A549 (cell line): ENCODE measurements at regions not wholly inside any gene's neighbourhood (a gene's known extent, or its start where the extent isn't known, plus 50 kb on each side); places are given as distances from the start of the nearest gene placed in this dataset.

ENCODE experiments used
- CBX2 ChIP-seq: fragments of 200-600 bp; sonication (generic); IDR thresholded peaks from 2 replicates; pipeline ENCODE4 v1.6.1; 2016; ENCODE audit warnings: low read depth, mild to moderate bottlenecking, borderline replicate concordance
- CEBPB ChIP-seq, 2 experiments: fragments of >200 bp in 1 of 2; sonication (Bioruptor Twin) in 1 of 2; formaldehyde crosslinking in 1 of 2; IDR thresholded peaks; 2 replicates each; pipeline ENCODE4 v1.6.1; 2012 to 2016
- CTCF ChIP-seq: fragments of >200 bp; sonication (Bioruptor Twin); formaldehyde crosslinking; IDR thresholded peaks from 3 replicates; pipeline ENCODE4 v1.5.1; 2016
- EP300 ChIP-seq, 2 experiments: fragments of >200 bp; sonication (Bioruptor Twin); formaldehyde crosslinking; IDR thresholded peaks; 2 replicates in 1 of 2; 3 replicates in 1 of 2; pipeline ENCODE4 v1.6.1; 2016 to 2017
- FOSL2 ChIP-seq, 2 experiments: fragments of 450-650 bp in 1 of 2; fragments of >200 bp in 1 of 2; sonication (Bioruptor Twin) in 1 of 2; formaldehyde crosslinking; IDR thresholded peaks; 2 replicates each; pipeline versions ENCODE4 v1.5.0 to v1.6.1; 2016 to 2020; ENCODE audit warnings: mild to moderate bottlenecking in 1 of 2, moderate library complexity in 1 of 2
- POLR2A ChIP-seq: IDR thresholded peaks from 2 replicates; pipeline ENCODE4 v1.6.1; 2012; ENCODE audit warnings: mild to moderate bottlenecking, low read length
- SMC3 ChIP-seq: fragments of >200 bp; sonication (Bioruptor Twin); formaldehyde crosslinking; IDR thresholded peaks from 3 replicates; pipeline ENCODE4 v1.6.1; 2018; ENCODE audit warnings: inconsistent platforms
- ZFP36 ChIP-seq: fragments of 450-650 bp; IDR thresholded peaks from 2 replicates; pipeline ENCODE4 v1.6.1; 2014; ENCODE audit warnings: borderline replicate concordance; ENCODE audit not compliant: partially characterized antibody

GRCh38 chr17:11029791-11030190 lies 191.9 kb upstream of the PIRT start:
- TF ChIP-seq ZFP36, result no peak
- TF ChIP-seq POLR2A, result no peak
- TF ChIP-seq CTCF, result no peak
- no peak for TF ChIP-seq EP300 (IDR thresholded peaks at IDR 0.05)
- no peak for TF ChIP-seq CBX2
- TF ChIP-seq SMC3, result no peak
- TF ChIP-seq FOSL2 (IDR thresholded peaks at IDR 0.05), result no peak
- no peak for TF ChIP-seq FOSL2 (CRISPR knock-in tag; IDR thresholded peaks at IDR 0.05)
- TF ChIP-seq CEBPB (IDR thresholded peaks at IDR 0.05), result no peak
